ENCODE measurements at regions not wholly inside any gene's neighbourhood (a gene's known extent, or its start where the extent isn't known, plus 50 kb on each side); places are given as distances from the start of the nearest gene placed in this dataset.
"Not testable (repeated sequence)": the region's sequence is repeated elsewhere in the genome, so short reads cannot be mapped to it uniquely, and the experiment has no call there.

GRCh38 chr2:132273585-132273984 lies 111.8 kb upstream of the ANKRD30BL start:
- not testable (repeated sequence) for TF ChIP-seq CTCF (IDR thresholded peaks at IDR 0.05; ENCODE audit: insufficient read depth, low read length); REST (IDR thresholded peaks at IDR 0.05; ENCODE audit: insufficient replicate concordance, low read depth)

Data from HL-60 (cell line).